ENCODE measurements at regions not wholly inside any gene's neighbourhood (a gene's known extent, or its start where the extent isn't known, plus 50 kb on each side); places are given as distances from the start of the nearest gene placed in this dataset.
"Not testable (repeated sequence)": the region's sequence is repeated elsewhere in the genome, so short reads cannot be mapped to it uniquely, and the experiment has no call there.

GRCh38 chr6:27568226-27568897, 95.5 kb upstream of the ZNF184 start:
- DNase-seq: no peak

GRCh38 chr6:27565839-27566779, 93.2 kb upstream of the ZNF184 start:
- DNase-seq: no peak

- DNase-seq: peak; percentile 68
These were observed 89.1 kb upstream of the ZNF184 start for GRCh38 chr6:27562027-27562410.

GRCh38 chr6:27558028-27558724, 85.3 kb upstream of the ZNF184 start:
- DNase-seq: no peak

GRCh38 chr6:27556406-27556805, 83.5 kb upstream of the ZNF184 start:
- no peak for DNase-seq

GRCh38 chr6:27553123-27553904, 80.4 kb upstream of the ZNF184 start:
- peak; percentile 92 for DNase-seq

GRCh38 chr6:27551607-27552006, 78.7 kb upstream of the ZNF184 start:
- no peak for DNase-seq

GRCh38 chr6:27550692-27551091, 77.8 kb upstream of the ZNF184 start:
- DNase-seq: no peak

GRCh38 chr6:27549241-27549598, 76.3 kb upstream of the ZNF184 start:
- not testable (repeated sequence) for DNase-seq

GRCh38 chr6:27547157-27548075, 74.5 kb upstream of the ZNF184 start:
- peak; percentile 89 for DNase-seq

- no peak for DNase-seq
These were observed 73.6 kb upstream of the ZNF184 start for GRCh38 chr6:27546522-27546921.

- DNase-seq: peak; percentile 91
These were observed 72.6 kb upstream of the ZNF184 start for GRCh38 chr6:27545271-27546046.

GRCh38 chr6:27544612-27545260, 71.8 kb upstream of the ZNF184 start:
- DNase-seq: no peak

GRCh38 chr6:27544135-27544534, 71.2 kb upstream of the ZNF184 start:
- peak; percentile 41 for DNase-seq

GRCh38 chr6:27542485-27542884, 69.6 kb upstream of the ZNF184 start:
- no peak for DNase-seq

GRCh38 chr6:27541933-27542297, 69.0 kb upstream of the ZNF184 start:
- DNase-seq: no peak

GRCh38 chr6:27541212-27541932, 68.5 kb upstream of the ZNF184 start:
- peak; percentile 82 for DNase-seq

- no peak for DNase-seq
These were observed 66.6 kb upstream of the ZNF184 start for GRCh38 chr6:27539551-27539950.

GRCh38 chr6:27532820-27533538, 60.1 kb upstream of the ZNF184 start:
- DNase-seq: no peak
